ENCODE measurements at regions not wholly inside any gene's neighbourhood (a gene's known extent, or its start where the extent isn't known, plus 50 kb on each side); places are given as distances from the start of the nearest gene placed in this dataset.
"Not testable (repeated sequence)": the region's sequence is repeated elsewhere in the genome, so short reads cannot be mapped to it uniquely, and the experiment has no call there.

- DNase-seq (ENCODE audit: low read depth): no peak
Measured at GRCh38 chr9:129414377-129414992, 206.4 kb downstream of the C9orf50 start.

DNA sequence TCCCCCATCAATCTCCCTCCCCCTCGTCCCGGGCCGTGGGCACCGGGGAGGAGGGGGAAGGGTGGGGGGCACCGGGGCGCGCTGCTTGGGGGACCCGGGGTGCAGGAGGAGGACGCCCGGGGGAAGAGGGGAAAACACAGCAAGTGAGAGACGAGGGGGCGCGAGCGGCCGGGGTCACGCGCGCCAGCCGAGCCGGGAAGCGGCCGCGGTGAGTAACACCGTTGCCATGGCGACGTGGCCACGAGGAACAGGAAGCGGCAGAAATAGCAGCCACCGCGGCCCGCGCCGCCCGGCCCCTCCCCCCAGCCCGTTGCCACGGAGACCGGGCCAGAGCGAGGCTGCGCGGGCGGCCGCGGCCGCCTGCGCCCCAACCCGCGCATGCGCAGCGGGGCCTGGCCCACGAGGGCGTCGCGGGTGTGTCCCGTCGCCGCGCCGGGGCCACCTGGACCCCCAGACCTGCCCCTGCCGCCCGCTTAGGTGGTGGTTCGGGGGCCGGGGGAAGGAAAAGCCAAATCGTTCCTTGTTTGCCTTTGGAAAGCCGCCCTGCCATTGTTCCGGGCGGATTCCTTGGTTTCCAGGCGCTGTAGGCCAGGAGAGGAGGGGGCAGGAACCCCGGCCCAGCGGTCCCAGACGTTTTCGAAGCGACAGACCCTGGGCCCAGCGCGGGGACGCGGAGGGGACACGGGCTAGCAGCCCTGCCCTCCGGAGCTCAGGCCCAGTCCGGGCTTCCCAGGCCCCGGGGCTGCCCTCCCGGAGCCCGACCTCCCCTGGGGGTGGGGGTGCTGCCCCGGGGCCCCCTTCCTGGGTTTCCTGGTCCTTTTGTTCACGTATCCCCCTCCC is 207.1 kb downstream of the C9orf50 start:
- DNase-seq (ENCODE audit: low read depth): peak; percentile 93

- peak; percentile 76 for DNase-seq (ENCODE audit: low read depth)
Measured at GRCh38 chr9:129412814-129413536, 207.9 kb downstream of the C9orf50 start.

- DNase-seq (ENCODE audit: low read depth): not testable (repeated sequence)
Measured at GRCh38 chr9:129412176-129412813, 208.6 kb downstream of the C9orf50 start.

- no peak for DNase-seq (ENCODE audit: low read depth)
Measured at GRCh38 chr9:129411501-129412175, 209.3 kb downstream of the C9orf50 start.

DNA sequence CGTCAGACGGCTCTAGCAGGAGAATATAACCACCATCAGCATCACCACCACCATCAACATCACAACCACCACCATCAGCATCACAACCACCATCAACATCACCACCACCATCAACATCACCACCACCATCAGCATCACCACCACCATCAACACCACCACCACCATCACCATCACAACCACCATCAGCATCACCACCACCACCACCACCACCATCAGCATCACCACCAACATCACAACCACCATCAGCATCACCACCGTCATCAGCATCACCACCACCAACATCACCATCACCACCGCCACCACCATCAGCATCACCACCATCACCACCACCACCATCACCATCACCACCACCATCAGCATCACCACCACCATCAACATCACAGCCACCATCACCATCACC is 210.7 kb downstream of the C9orf50 start:
- DNase-seq (ENCODE audit: low read depth): no peak

GRCh38 chr9:129408535-129409215 is 212.2 kb downstream of the C9orf50 start:
- no peak for DNase-seq (ENCODE audit: low read depth)

GRCh38 chr9:129407905-129408452 is 212.9 kb downstream of the C9orf50 start:
- DNase-seq (ENCODE audit: low read depth): no peak

DNA sequence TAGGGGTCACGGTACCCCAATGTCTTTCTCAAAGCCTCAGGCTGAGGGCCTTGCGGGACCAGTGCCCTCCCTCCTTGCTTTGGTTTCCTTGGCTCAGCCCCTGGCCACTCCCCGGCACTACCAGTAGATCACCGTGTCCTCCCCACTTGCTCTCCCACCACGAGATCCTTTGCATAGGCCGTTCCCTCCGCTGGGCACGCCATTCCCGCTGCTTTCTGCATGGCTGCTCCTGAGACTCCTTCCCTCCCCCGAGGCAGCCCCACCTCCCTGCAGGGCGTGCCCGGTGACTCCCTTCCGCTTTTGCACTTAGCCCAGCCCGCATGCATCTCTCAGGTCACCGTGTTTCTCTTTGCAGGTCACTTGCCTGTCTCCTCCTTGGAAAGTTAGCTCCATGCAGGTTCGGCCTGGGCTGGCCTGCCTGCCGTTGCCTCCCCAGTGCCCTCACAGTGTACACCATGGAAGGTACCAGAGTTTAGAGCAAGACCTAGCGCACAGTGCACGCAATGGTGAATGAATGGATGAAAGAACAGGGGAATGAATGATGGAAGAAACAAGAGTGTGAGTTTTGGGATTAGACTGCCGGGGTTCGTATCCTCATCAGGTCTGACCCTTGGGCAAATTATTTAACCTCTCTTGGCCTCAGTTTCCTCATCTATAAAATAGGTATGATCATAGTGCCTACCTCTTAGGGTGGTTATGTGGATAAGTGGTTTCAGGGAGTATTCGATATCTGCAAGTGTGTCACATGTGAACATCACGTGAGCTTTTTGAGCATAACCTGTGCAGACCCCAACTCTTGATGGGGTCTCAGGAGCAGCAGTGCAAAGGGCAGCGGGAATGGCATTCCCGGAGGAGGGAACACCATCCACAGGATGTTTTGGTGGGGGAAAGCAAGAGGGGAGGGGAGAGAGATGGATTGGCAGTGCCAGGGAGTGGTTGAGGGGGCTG is 214.3 kb downstream of the C9orf50 start:
- no peak for DNase-seq (ENCODE audit: low read depth)

DNA sequence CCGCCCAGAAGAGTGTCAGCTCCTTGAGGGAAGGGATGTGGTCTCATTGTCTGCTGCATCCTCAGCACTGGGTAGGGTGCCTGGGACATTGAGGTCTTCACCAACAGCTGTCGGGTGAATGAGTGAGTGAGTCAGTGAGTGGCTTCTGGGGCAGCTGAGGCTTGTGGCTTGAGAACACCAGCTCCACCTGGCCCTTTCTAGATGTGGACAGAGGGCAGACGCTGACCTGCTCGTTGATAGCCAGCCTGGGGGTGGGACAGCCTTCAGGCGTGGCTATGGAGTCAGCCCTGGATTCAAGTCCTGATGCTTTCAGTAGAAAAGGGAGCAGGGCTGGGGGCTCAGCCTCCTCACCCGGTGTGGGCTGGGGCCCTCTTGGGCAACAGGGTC is 215.1 kb downstream of the C9orf50 start:
- DNase-seq (ENCODE audit: low read depth): no peak

- no peak for DNase-seq (ENCODE audit: low read depth)
Measured at GRCh38 chr9:129405089-129405826, 215.6 kb downstream of the C9orf50 start.

- no peak for DNase-seq (ENCODE audit: low read depth)
Measured at GRCh38 chr9:129404621-129405020, 216.3 kb downstream of the C9orf50 start.

- DNase-seq (ENCODE audit: low read depth): no peak
Measured at GRCh38 chr9:129403779-129404620, 216.9 kb downstream of the C9orf50 start.

GRCh38 chr9:129402931-129403778 is 217.7 kb downstream of the C9orf50 start:
- no peak for DNase-seq (ENCODE audit: low read depth)

GRCh38 chr9:129402371-129402739 is 218.5 kb downstream of the C9orf50 start:
- no peak for DNase-seq (ENCODE audit: low read depth)

DNA sequence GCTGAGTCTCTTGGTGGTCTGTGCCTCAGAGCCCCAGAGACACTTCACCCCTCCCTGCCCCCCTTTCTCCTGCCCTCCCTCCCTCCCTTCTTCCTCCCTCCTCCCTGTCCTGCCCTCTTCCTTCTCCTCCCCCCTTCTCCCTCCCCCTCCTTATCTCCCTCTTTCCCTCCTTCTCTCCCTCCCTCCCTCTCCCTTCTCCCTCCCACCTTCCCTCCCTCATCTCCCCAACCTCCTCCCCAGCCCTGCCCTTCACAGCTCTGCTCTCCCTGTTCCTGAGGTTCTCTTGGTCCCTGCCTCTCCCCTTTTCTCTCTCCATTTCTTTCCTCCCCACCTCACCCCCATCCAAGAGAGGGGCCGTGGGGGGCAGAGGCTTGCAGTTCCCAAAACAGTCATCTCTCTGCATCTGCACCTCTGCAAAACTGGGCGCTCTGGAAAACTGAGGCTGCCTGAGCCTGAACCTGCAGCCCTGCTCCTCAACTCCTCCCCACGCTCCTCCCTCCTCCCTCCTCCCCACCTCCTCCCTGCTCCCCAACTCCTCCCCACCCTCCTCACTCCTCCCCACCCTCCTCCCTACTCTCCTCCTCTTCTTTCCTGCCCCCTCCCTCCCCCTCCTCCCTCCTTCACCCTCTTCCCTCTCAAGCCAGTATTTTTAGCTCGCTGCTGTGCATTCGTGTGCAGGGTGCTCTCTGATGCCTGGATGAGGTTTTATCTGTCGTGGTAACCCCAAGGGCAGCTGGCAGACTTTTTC is 219.1 kb downstream of the C9orf50 start:
- DNase-seq (ENCODE audit: low read depth): no peak
